ENCODE measurements at regions not wholly inside any gene's neighbourhood (a gene's known extent, or its start where the extent isn't known, plus 50 kb on each side); places are given as distances from the start of the nearest gene placed in this dataset.

DNA sequence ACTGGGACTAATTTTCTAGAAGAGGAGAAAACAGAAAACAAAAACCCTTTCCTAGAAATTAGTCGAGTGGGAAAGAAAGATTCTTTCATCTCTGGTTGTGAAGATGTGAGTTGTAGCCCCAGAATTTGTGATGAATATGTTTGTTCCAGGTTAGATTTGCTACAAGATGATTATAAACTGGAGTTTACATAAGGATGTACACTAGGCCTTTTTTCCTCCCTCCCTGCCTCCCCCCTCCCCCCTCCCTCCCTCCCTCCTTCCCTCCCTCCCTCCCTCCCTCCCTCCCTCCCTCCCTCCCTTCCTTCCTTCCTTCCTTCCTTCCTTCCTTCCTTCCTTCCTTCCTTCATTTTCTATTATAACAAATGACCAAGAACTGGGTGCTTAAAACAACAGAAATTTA, 1502.0 kb downstream of the SI start:
- no peak overlapping the region for H3K4me2 ChIP-seq (ENCODE audit: low read length)
- H3K27me3 ChIP-seq (ENCODE audit: insufficient read depth, low read length), result no peaks in the 10 kb centered on the region
- H3K4me3 ChIP-seq (ENCODE audit: low read depth, low read length, poor library complexity, severe bottlenecking), result no peak overlapping the region
- H3K4me1 ChIP-seq (ENCODE audit: insufficient read depth, low read length, severe bottlenecking), result no peaks in the 10 kb centered on the region
- no peaks in the 10 kb centered on the region for H3K9me3 ChIP-seq (ENCODE audit: low read length)
- no peaks in the 10 kb centered on the region for H4K20me1 ChIP-seq (ENCODE audit: insufficient read depth, low read length)
- no peaks in the 10 kb centered on the region; the same call in 1 of the 2 replicates for H3K9me2 ChIP-seq (ENCODE audit: low read depth, low read length)
- TF ChIP-seq, protein P1, sequence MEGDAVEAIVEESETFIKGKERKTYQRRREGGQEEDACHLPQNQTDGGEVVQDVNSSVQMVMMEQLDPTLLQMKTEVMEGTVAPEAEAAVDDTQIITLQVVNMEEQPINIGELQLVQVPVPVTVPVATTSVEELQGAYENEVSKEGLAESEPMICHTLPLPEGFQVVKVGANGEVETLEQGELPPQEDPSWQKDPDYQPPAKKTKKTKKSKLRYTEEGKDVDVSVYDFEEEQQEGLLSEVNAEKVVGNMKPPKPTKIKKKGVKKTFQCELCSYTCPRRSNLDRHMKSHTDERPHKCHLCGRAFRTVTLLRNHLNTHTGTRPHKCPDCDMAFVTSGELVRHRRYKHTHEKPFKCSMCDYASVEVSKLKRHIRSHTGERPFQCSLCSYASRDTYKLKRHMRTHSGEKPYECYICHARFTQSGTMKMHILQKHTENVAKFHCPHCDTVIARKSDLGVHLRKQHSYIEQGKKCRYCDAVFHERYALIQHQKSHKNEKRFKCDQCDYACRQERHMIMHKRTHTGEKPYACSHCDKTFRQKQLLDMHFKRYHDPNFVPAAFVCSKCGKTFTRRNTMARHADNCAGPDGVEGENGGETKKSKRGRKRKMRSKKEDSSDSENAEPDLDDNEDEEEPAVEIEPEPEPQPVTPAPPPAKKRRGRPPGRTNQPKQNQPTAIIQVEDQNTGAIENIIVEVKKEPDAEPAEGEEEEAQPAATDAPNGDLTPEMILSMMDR (IDR thresholded peaks at IDR 0.05; ENCODE audit: low read length), result no peak
- no peak for TF ChIP-seq EZH2 (IDR thresholded peaks at IDR 0.05; ENCODE audit: borderline replicate concordance, low read length)
- no peaks in the 10 kb centered on the region for H3F3A ChIP-seq (ENCODE audit: insufficient read depth, low read length)
- H2AFZ ChIP-seq (ENCODE audit: low read length), result no peak overlapping the region
- no peaks in the 10 kb centered on the region for H3K79me2 ChIP-seq (ENCODE audit: insufficient read depth, low read length)
- H3K36me3 ChIP-seq (ENCODE audit: insufficient read depth, low read length), result no peaks in the 10 kb centered on the region
- H3K27ac ChIP-seq (ENCODE audit: low read depth, low read length, poor library complexity, severe bottlenecking), result no peak overlapping the region
- H3K9ac ChIP-seq (ENCODE audit: low read length), result no peak overlapping the region

DNA sequence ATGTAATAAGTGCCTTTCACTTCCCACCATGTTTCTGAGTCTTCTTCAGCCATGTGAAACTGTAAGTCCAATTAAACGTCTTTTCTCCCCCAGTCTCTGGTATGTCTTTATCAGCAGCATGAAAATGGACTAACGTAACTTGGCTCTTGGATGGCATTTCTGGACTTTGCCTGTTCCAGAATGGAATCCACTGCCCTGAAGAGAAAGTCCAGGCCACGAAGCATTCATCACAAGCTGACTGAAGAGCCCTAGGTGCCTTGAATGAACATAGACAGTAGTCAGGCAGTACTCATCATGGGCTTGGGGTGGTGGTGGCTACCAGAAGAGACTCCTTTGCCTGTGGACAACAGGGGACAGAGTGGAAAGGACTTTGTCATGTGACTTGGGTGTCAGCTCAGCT, 1505.0 kb downstream of the SI start:
- Histone ChIP-seq H3K4me1 (ENCODE audit: insufficient read depth, low read length, severe bottlenecking) (no peaks in the 10 kb centered on the region), H3K27ac (ENCODE audit: low read depth, low read length, poor library complexity, severe bottlenecking) (no peak overlapping the region), H3F3A (ENCODE audit: insufficient read depth, low read length) (no peaks in the 10 kb centered on the region), H3K9me2 (ENCODE audit: low read depth, low read length) (no peaks in the 10 kb centered on the region; the same call in 1 of the 2 replicates), H3K4me3 (ENCODE audit: low read depth, low read length, poor library complexity, severe bottlenecking) (no peak overlapping the region), H3K4me2 (ENCODE audit: low read length) (no peak overlapping the region), H3K9me3 (ENCODE audit: low read length) (no peaks in the 10 kb centered on the region), H3K36me3 (ENCODE audit: insufficient read depth, low read length) (no peaks in the 10 kb centered on the region), H2AFZ (ENCODE audit: low read length) (no peak overlapping the region), H3K79me2 (ENCODE audit: insufficient read depth, low read length) (no peaks in the 10 kb centered on the region), H3K9ac (ENCODE audit: low read length) (no peak overlapping the region), H4K20me1 (ENCODE audit: insufficient read depth, low read length) (no peaks in the 10 kb centered on the region), H3K27me3 (ENCODE audit: insufficient read depth, low read length) (no peaks in the 10 kb centered on the region)
- TF ChIP-seq EZH2 (IDR thresholded peaks at IDR 0.05; ENCODE audit: borderline replicate concordance, low read length), result no peak
- TF ChIP-seq, protein P1 (IDR thresholded peaks at IDR 0.05; ENCODE audit: low read length), result no peak

DNA sequence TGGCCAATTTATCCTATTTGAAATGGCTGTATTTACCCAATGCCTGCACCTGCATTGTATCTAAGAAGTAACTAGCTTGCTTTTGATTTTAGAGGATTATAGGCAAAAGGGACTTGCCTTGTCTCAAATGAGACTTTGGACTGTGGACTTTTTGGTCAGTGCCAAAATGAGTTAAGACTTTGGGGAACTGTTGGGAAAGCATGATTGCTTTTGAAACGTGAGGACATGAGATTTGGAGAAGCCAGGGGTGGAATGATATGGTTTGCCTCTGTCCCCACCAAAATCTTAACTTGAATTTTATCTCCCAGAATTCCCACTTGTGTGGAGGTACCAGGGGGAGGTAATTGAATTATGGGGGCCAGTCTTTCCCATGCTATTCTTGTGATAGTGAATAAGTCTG, 1505.4 kb downstream of the SI start:
- Histone ChIP-seq H3K4me2 (ENCODE audit: low read length) (no peak overlapping the region), H4K20me1 (ENCODE audit: insufficient read depth, low read length) (no peaks in the 10 kb centered on the region), H3K27ac (ENCODE audit: low read depth, low read length, poor library complexity, severe bottlenecking) (no peak overlapping the region), H3K9ac (ENCODE audit: low read length) (no peak overlapping the region), H2AFZ (ENCODE audit: low read length) (no peak overlapping the region), H3F3A (ENCODE audit: insufficient read depth, low read length) (no peaks in the 10 kb centered on the region), H3K4me1 (ENCODE audit: insufficient read depth, low read length, severe bottlenecking) (no peaks in the 10 kb centered on the region), H3K9me2 (ENCODE audit: low read depth, low read length) (no peaks in the 10 kb centered on the region; the same call in 1 of the 2 replicates), H3K9me3 (ENCODE audit: low read length) (no peaks in the 10 kb centered on the region), H3K36me3 (ENCODE audit: insufficient read depth, low read length) (no peaks in the 10 kb centered on the region), H3K4me3 (ENCODE audit: low read depth, low read length, poor library complexity, severe bottlenecking) (no peak overlapping the region), H3K27me3 (ENCODE audit: insufficient read depth, low read length) (no peaks in the 10 kb centered on the region), H3K79me2 (ENCODE audit: insufficient read depth, low read length) (no peaks in the 10 kb centered on the region)
- TF ChIP-seq, protein P1 (IDR thresholded peaks at IDR 0.05; ENCODE audit: low read length), result no peak
- TF ChIP-seq EZH2 (IDR thresholded peaks at IDR 0.05; ENCODE audit: borderline replicate concordance, low read length), result no peak
